H9 (cell line): ENCODE measurements at regions not wholly inside any gene's neighbourhood (a gene's known extent, or its start where the extent isn't known, plus 50 kb on each side); places are given as distances from the start of the nearest gene placed in this dataset.

ENCODE experiments used
- DNase-seq: peaks from one replicate; pipeline ENCODE4 v3.0.0-alpha.2; 2017
- H2AFZ ChIP-seq: one replicate; pipeline ENCODE4 v1.6.1; 2013; ENCODE audit warnings: mild to moderate bottlenecking, low read length, control low read depth, moderate library complexity
- H2AK5ac ChIP-seq: 2 replicates; pipeline ENCODE4 v1.6.1; 2013; ENCODE audit warnings: low read length, control low read depth, mixed read lengths; ENCODE audit not compliant: insufficient read length
- H2BK120ac ChIP-seq: one replicate; pipeline ENCODE4 v1.6.1; 2013; ENCODE audit warnings: low read depth, mild to moderate bottlenecking, low read length, control low read depth, inconsistent platforms; ENCODE audit not compliant: poor library complexity, severe bottlenecking
- H2BK12ac ChIP-seq: 2 replicates; pipeline ENCODE4 v1.6.1; 2013; ENCODE audit warnings: low read length, control low read depth, mixed read lengths, low read depth; ENCODE audit not compliant: insufficient read length
- H2BK15ac ChIP-seq: 2 replicates; pipeline ENCODE4 v1.6.1; 2013; ENCODE audit warnings: low read depth, low read length, control low read depth
- H2BK20ac ChIP-seq: one replicate; pipeline ENCODE4 v1.6.1; 2013; ENCODE audit warnings: low read depth, mild to moderate bottlenecking, low read length, control low read depth, inconsistent platforms; ENCODE audit not compliant: poor library complexity, severe bottlenecking
- H2BK5ac ChIP-seq: 2 replicates; pipeline ENCODE4 v1.6.1; 2013; ENCODE audit warnings: low read length, control low read depth, mixed read lengths; ENCODE audit not compliant: insufficient read length
- H3K14ac ChIP-seq: 2 replicates; pipeline ENCODE4 v1.6.1; 2013; ENCODE audit warnings: low read length, control low read depth; ENCODE audit not compliant: insufficient read depth
- H3K18ac ChIP-seq: 2 replicates; pipeline ENCODE4 v1.6.1; 2013; ENCODE audit warnings: low read depth, mild to moderate bottlenecking, mixed read lengths, low read length, control low read depth; ENCODE audit not compliant: insufficient read length
- H3K23ac ChIP-seq: 2 replicates; pipeline ENCODE4 v1.6.1; 2013; ENCODE audit warnings: low read length, control low read depth, mixed read lengths, low read depth; ENCODE audit not compliant: insufficient read length
- H3K23me2 ChIP-seq: 2 replicates; pipeline ENCODE4 v1.6.1; 2013; ENCODE audit warnings: low read depth, mild to moderate bottlenecking, mixed read lengths, low read length, control low read depth; ENCODE audit not compliant: insufficient read length, poor library complexity, severe bottlenecking
- H3K27ac ChIP-seq: 2 replicates; pipeline ENCODE4 v1.5.1; 2013; ENCODE audit warnings: low read length, control low read depth, mixed read lengths, low read depth; ENCODE audit not compliant: insufficient read length
- H3K27me3 ChIP-seq: 2 replicates; pipeline ENCODE4 v1.6.1; 2013; ENCODE audit warnings: low read length, control low read depth, inconsistent platforms; ENCODE audit not compliant: insufficient read depth
- H3K4ac ChIP-seq: 2 replicates; pipeline ENCODE4 v1.6.1; 2013; ENCODE audit warnings: low read depth, mild to moderate bottlenecking, control low read depth, inconsistent platforms, low read length, moderate library complexity
- H3K4me1 ChIP-seq: 2 replicates; pipeline ENCODE4 v1.6.1; 2013; ENCODE audit warnings: low read length, control low read depth, inconsistent platforms; ENCODE audit not compliant: insufficient read depth
- H3K4me2 ChIP-seq: 2 replicates; pipeline ENCODE4 v1.6.1; 2013; ENCODE audit warnings: low read length, control low read depth, mixed read lengths; ENCODE audit not compliant: insufficient read length, insufficient read depth
- H3K56ac ChIP-seq: 2 replicates; pipeline ENCODE4 v1.6.1; 2013; ENCODE audit warnings: low read depth, mild to moderate bottlenecking, mixed read lengths, low read length, control low read depth; ENCODE audit not compliant: insufficient read length
- H3K79me1 ChIP-seq: 2 replicates; pipeline ENCODE4 v1.6.1; 2013; ENCODE audit warnings: low read depth, mild to moderate bottlenecking, moderate library complexity, low read length, control low read depth, inconsistent platforms; ENCODE audit not compliant: insufficient read depth, poor library complexity, severe bottlenecking
- H3K79me2 ChIP-seq: 2 replicates; pipeline ENCODE4 v1.6.1; 2013; ENCODE audit warnings: low read length, control low read depth, inconsistent platforms; ENCODE audit not compliant: insufficient read depth
- H3K9ac ChIP-seq: 2 replicates; pipeline ENCODE4 v1.6.1; 2013; ENCODE audit warnings: low read length, control low read depth, mixed read lengths; ENCODE audit not compliant: insufficient read length; ENCODE audit errors: extremely low read depth
- H3K9me3 ChIP-seq: one replicate; pipeline ENCODE4 v1.6.1; 2013; ENCODE audit warnings: low read depth, low read length, inconsistent platforms; ENCODE audit not compliant: control insufficient read depth
- H3T11ph ChIP-seq: one replicate; pipeline ENCODE4 v1.6.1; 2013; ENCODE audit warnings: mild to moderate bottlenecking, low read length, control low read depth, inconsistent platforms
- H4K20me1 ChIP-seq: one replicate; pipeline ENCODE4 v1.6.1; 2013; ENCODE audit not compliant: control insufficient read depth, insufficient read length, insufficient read depth
- H4K5ac ChIP-seq: 2 replicates; pipeline ENCODE4 v1.6.1; 2013; ENCODE audit warnings: low read depth, mild to moderate bottlenecking, mixed read lengths, low read length, control low read depth; ENCODE audit not compliant: insufficient read length
- H4K8ac ChIP-seq: replicated peaks from 2 replicates; pipeline ENCODE4 v1.6.1; 2013; ENCODE audit warnings: low read length, control low read depth, mixed read lengths, low read depth; ENCODE audit not compliant: insufficient read length
- H4K91ac ChIP-seq: 2 replicates; pipeline ENCODE4 v1.6.1; 2013; ENCODE audit warnings: low read depth, mild to moderate bottlenecking, moderate library complexity, mixed read lengths, low read length, control low read depth; ENCODE audit not compliant: insufficient read length
- H3K27ac Mint-ChIP-seq, 3 experiments: 2 replicates in 2 of 3; 3 replicates in 1 of 3; pipeline ENCODE4 v1.8.0; 2020 to 2021; ENCODE audit warnings: mixed read lengths in 3 of 3, mild to moderate bottlenecking in 1 of 3, moderate library complexity in 1 of 3
- H3K27me3 Mint-ChIP-seq: 2 replicates; pipeline ENCODE4 v1.8.0; 2021; ENCODE audit warnings: low read depth, mild to moderate bottlenecking, moderate library complexity, mixed read lengths
- H3K36me3 Mint-ChIP-seq, 3 experiments: 2 replicates in 2 of 3; 3 replicates in 1 of 3; pipeline ENCODE4 v1.8.0; 2020 to 2021; ENCODE audit warnings: low read depth in 3 of 3, mixed read lengths in 3 of 3; ENCODE audit not compliant: insufficient read depth in 1 of 3
- H3K4me1 Mint-ChIP-seq, 2 experiments: 2 replicates each; pipeline ENCODE4 v1.8.0; 2020; ENCODE audit warnings: mixed read lengths in 2 of 2
- H3K4me3 Mint-ChIP-seq, 2 experiments: 2 replicates in 1 of 2; 3 replicates in 1 of 2; pipeline ENCODE4 v1.8.0; 2020 to 2021; ENCODE audit warnings: mild to moderate bottlenecking in 2 of 2, mixed read lengths in 2 of 2, moderate library complexity in 1 of 2
- H3K9me3 Mint-ChIP-seq, 2 experiments: 2 replicates in 1 of 2; 3 replicates in 1 of 2; pipeline ENCODE4 v1.8.0; 2020; ENCODE audit warnings: mild to moderate bottlenecking in 2 of 2, mixed read lengths in 2 of 2, moderate library complexity in 1 of 2
- CTCF ChIP-seq: fragments of 200-600 bp; sonication (generic); conservative IDR thresholded peaks from 3 replicates; pipeline ENCODE4 v1.8.0; 2021; ENCODE audit warnings: antibody characterized with exemption, mild to moderate bottlenecking
- WGBS: extraction: QIAGEN DNeasy Blood & Tissue Kit; methylation state at CpG from one replicate; pipeline ENCODE4 v1.1.7; 2013; ENCODE audit warnings: missing lambda C conversion rate, low lambda C conversion rate, mixed read lengths; ENCODE audit not compliant: insufficient read length; ENCODE audit errors: extremely low coverage; 5-methylcytosine and 5-hydroxymethylcytosine counted together

GRCh38 chr1:81330521-81330920, 470.2 kb upstream of the ADGRL2 start:
- Histone ChIP-seq H3K4me1 (no peaks in the 10 kb centered on the region), H3K4ac (no peak overlapping the region), H4K91ac (no peak overlapping the region), H2BK120ac (no peak overlapping the region), H2AK5ac (no peak overlapping the region), H3K23me2 (no peaks in the 10 kb centered on the region), H4K8ac (no peak overlapping the region), H2AFZ (no peak overlapping the region), H2BK5ac (no peak overlapping the region), H3K79me2 (no peaks in the 10 kb centered on the region), H3K27ac (no peak overlapping the region), H3K56ac (no peak overlapping the region), H2BK15ac (no peak overlapping the region), H3K9ac (no peak overlapping the region), H3K14ac (no peak overlapping the region), H4K5ac (no peak overlapping the region), H3K4me2 (no peak overlapping the region), H3K18ac (no peak overlapping the region), H3T11ph (no peak overlapping the region), H3K23ac (no peak overlapping the region), H3K79me1 (no peaks in the 10 kb centered on the region), H3K27me3 (no peaks in the 10 kb centered on the region), H3K9me3 (no peaks in the 10 kb centered on the region), H2BK12ac (no peak overlapping the region), H2BK20ac (no peak overlapping the region), H4K20me1 (no peaks in the 10 kb centered on the region)
- Mint-ChIP-seq H3K36me3 (no peaks in the 10 kb centered on the region), H3K4me1 (peaks cover 26 to 30% of the 10 kb centered on the region in 2 experiments), H3K27ac (no peak overlapping the region), H3K27me3 (no peaks in the 10 kb centered on the region), H3K4me3 (no peak overlapping the region), H3K9me3 (no peaks in the 10 kb centered on the region)
- no peak for DNase-seq
- no CpG with 5 or more reads among the region's 2 CpGs for WGBS
- TF ChIP-seq CTCF = no peak
